Mucosa of rectum (tissue), 2 donors: ENCODE measurements at regions not wholly inside any gene's neighbourhood (a gene's known extent, or its start where the extent isn't known, plus 50 kb on each side); places are given as distances from the start of the nearest gene placed in this dataset.

ENCODE experiments used
- H3K27ac ChIP-seq, 2 donors: one replicate each; pipeline ENCODE4 v1.7.0; 2013; ENCODE audit warnings: inconsistent platforms in 2 of 2, low read depth in 2 of 2, low read length in 2 of 2
- H3K27me3 ChIP-seq, 2 donors: one replicate each; pipeline ENCODE4 v1.7.0; 2013; ENCODE audit warnings: low read length in 2 of 2; ENCODE audit not compliant: control insufficient read depth in 2 of 2, insufficient read depth in 2 of 2
- H3K36me3 ChIP-seq, 2 donors: one replicate each; pipeline ENCODE4 v1.7.0; 2013; ENCODE audit warnings: low read length in 2 of 2; ENCODE audit not compliant: control insufficient read depth in 2 of 2, insufficient read depth in 2 of 2
- H3K4me1 ChIP-seq, 2 donors: one replicate each; pipeline ENCODE4 v1.7.0; 2013; ENCODE audit warnings: low read length in 2 of 2, mild to moderate bottlenecking in 1 of 2; ENCODE audit not compliant: control insufficient read depth in 2 of 2, insufficient read depth in 2 of 2
- H3K4me3 ChIP-seq, 2 donors: one replicate each; pipeline ENCODE4 v1.7.0; 2013; ENCODE audit warnings: low read length in 2 of 2
- H3K9ac ChIP-seq, 2 donors: one replicate each; pipeline ENCODE4 v1.7.0; 2013; ENCODE audit warnings: low read length in 2 of 2, low read depth in 1 of 2, mild to moderate bottlenecking in 1 of 2
- H3K9me3 ChIP-seq, 2 donors: one replicate each; pipeline ENCODE4 v1.7.0; 2013; ENCODE audit warnings: low read length in 2 of 2; ENCODE audit not compliant: control insufficient read depth in 2 of 2
- donor health status: healthy.
- donor health status: Normal muscosa, but diverticular disease.

DNA sequence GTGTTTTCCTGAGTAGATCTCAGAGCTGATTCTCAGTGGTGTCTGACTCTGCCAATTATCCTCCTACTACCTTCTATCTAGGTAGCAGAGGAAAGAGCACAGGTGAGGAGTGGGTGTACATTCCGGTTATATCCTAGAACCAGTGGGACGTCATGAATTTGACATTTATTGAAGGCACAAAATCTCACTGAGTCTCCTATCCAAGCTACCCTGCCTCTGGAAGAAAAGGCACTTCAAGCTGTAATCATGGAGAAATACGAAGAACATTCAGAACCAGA, 952.2 kb downstream of the TUSC7 start:
- Histone ChIP-seq H3K27ac (no peak overlapping the region), H3K9ac (no peak overlapping the region), H3K9me3 (no peaks in the 10 kb centered on the region), H3K36me3 (no peaks in the 10 kb centered on the region), H3K4me3 (no peak overlapping the region), H3K4me1 (no peaks in the 10 kb centered on the region), H3K27me3 (no peaks in the 10 kb centered on the region)

DNA sequence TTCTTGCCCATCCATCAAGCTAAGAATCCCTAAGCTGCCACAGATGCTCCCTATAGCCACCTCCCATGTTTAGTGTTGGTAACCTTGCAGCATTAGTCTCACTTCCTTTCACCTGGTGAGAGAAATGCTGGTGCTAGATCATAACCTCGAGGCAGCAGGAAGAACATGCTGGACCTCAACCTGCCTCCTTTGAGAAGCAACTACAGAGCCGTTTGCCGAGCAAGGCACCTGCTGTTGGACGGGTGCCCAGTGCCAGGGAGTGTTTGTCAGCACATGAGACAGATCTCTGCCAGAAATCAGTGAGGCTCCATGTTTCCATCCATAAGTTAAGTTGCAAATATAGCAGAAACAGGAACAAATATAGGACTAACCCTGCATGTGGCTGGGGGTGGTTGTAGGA, 955.7 kb downstream of the TUSC7 start:
- Histone ChIP-seq H3K9ac (no peak overlapping the region), H3K4me1 (no peaks in the 10 kb centered on the region), H3K36me3 (no peaks in the 10 kb centered on the region), H3K9me3 (no peaks in the 10 kb centered on the region), H3K27me3 (no peaks in the 10 kb centered on the region), H3K4me3 (no peak overlapping the region), H3K27ac (no peak overlapping the region)

DNA sequence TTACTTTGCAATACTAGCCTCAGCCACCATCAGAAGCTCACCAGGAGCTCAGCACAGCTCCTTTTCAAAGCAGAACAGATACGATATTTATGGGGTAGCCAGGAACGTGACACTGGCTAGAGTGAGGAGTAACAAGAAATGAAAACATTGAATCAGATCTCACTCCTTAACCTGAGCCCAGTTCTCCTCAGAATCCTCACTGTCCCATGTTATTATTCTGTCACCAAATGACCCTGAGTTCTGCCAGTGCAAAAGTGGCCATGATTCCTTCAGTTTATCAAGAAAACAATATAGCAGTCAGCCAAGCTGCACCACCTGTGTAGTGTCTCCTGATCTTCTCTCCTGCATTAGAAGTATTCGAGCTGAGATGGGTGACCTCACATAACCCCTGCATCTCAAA, 956.7 kb downstream of the TUSC7 start:
- H3K27me3 ChIP-seq = no peaks in the 10 kb centered on the region
- H3K4me3 ChIP-seq = no peak overlapping the region
- H3K9ac ChIP-seq = no peak overlapping the region
- H3K9me3 ChIP-seq = no peaks in the 10 kb centered on the region
- H3K4me1 ChIP-seq = no peaks in the 10 kb centered on the region
- H3K27ac ChIP-seq = no peak overlapping the region
- H3K36me3 ChIP-seq = no peaks in the 10 kb centered on the region

DNA sequence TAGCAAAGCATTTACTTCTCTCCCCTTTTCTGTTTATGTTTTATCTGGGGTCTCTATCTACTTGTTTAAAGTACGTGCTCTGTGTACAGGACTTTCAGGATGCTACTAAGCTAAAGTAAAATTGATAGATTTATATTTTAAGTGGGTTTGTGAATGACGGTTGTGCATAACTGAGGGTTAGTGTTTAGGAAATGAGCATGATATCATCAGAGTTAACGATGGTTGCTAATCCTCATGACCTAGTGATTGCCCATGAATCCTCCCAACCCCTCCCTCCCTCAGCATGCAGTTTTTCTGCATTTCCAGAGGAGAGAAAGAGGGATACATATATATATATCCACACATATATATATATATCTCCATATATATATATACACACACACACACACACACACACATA, 957.2 kb downstream of the TUSC7 start:
- H3K9me3 ChIP-seq = no peaks in the 10 kb centered on the region
- no peak overlapping the region for H3K4me3 ChIP-seq
- H3K27me3 ChIP-seq = no peaks in the 10 kb centered on the region
- H3K9ac ChIP-seq = no peak overlapping the region
- H3K36me3 ChIP-seq = no peaks in the 10 kb centered on the region
- H3K4me1 ChIP-seq = no peaks in the 10 kb centered on the region
- H3K27ac ChIP-seq = no peak overlapping the region

DNA sequence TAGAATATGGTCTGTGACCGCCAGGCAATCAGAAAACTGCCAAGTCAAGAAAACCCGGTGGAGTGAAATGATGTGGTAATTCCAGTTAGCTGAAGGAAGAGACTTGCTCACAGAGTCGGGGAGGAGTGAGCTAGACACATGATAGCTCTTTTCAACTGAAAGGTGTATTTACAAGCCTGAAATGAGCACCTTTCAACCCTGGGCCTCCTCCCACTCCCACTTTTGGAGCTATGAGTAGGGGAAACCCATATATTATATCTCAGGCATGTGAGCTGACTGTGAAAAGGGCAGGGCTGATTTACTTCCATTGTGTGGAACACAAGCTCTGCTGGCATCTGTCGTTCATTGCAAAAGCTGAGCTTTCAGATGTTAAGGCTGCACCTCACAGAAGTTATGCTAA, 960.2 kb downstream of the TUSC7 start:
- H3K27me3 ChIP-seq = no peaks in the 10 kb centered on the region
- no peak overlapping the region for H3K27ac ChIP-seq
- H3K36me3 ChIP-seq = no peaks in the 10 kb centered on the region
- H3K4me3 ChIP-seq = no peak overlapping the region
- H3K9ac ChIP-seq = no peak overlapping the region
- no peaks in the 10 kb centered on the region for H3K4me1 ChIP-seq
- H3K9me3 ChIP-seq = no peaks in the 10 kb centered on the region

DNA sequence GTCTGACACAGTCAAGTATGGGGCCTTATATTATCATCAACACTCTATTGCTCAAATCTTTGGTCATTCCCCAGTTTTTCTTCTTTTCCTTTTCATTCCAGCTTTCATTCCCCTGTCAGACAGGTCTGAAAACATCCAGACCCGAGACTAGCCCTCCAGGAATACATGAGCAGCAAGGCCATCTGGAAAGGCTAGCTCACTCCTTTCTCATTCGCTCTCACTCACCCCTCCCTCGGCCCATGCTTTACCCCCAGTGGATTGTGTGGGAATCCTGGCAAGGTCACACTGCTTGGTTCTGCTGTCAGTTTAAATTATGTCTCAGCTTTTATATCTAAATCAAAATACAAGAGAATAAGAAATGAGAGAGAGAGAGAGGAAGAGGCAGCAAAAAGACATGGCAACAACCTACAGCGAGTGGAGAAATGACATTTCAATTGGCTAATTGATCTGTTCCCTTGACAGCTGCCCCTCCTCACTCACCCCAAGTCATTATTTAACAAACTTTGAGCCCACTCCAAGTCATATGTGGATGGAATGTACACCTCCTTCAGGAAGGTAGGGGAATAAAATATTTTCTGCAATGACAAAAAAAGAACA, 962.2 kb downstream of the TUSC7 start:
- no peak overlapping the region for H3K4me3 ChIP-seq
- no peak overlapping the region for H3K9ac ChIP-seq
- H3K36me3 ChIP-seq = no peaks in the 10 kb centered on the region
- H3K27me3 ChIP-seq = no peaks in the 10 kb centered on the region
- H3K9me3 ChIP-seq = no peaks in the 10 kb centered on the region
- H3K4me1 ChIP-seq = no peaks in the 10 kb centered on the region
- H3K27ac ChIP-seq = no peak overlapping the region

DNA sequence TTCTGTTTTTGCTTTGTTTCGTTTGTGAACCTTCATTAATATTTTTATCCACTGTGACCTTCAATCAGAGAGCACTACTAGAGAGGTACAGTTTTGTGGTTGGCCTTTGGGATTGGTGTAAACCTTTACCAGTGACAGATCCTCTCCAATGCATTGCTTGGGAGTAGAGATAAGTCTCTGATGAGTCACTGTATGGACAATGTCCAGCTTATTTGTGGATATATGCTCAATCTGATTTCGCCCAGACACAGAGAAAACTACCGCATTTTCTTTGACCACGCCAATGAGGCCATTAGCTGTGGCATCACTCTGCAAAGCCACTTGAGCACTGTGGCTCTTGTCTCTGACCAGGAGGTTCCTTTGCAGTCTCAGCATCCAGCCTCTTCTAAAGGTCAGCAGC, 964.7 kb downstream of the TUSC7 start:
- Histone ChIP-seq H3K4me3 (no peak overlapping the region), H3K9ac (no peak overlapping the region), H3K4me1 (no peaks in the 10 kb centered on the region), H3K27ac (no peak overlapping the region), H3K27me3 (no peaks in the 10 kb centered on the region), H3K9me3 (no peaks in the 10 kb centered on the region), H3K36me3 (no peaks in the 10 kb centered on the region)

DNA sequence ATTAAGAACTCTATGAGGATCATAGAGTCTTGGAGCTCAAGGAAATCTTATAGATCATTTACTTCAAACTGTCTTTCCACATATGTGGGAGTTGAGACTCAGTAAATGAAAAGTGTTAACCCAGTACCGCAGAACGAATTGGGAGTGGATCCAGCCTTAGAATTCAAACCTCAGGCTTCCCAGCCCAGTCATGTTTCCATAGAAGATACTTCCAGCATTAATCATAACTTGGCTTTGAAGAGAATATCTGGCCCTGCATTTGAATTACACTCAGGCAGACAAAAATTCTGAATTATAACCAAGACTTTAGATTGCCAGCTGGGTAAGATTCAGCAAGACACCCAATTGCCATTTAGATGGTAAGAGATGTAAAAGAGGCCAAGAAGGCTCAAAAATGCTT, 972.0 kb downstream of the TUSC7 start:
- Histone ChIP-seq H3K9me3 (no peaks in the 10 kb centered on the region), H3K4me3 (no peak overlapping the region), H3K27me3 (no peaks in the 10 kb centered on the region), H3K9ac (no peak overlapping the region), H3K36me3 (no peaks in the 10 kb centered on the region), H3K4me1 (no peaks in the 10 kb centered on the region), H3K27ac (no peak overlapping the region)

DNA sequence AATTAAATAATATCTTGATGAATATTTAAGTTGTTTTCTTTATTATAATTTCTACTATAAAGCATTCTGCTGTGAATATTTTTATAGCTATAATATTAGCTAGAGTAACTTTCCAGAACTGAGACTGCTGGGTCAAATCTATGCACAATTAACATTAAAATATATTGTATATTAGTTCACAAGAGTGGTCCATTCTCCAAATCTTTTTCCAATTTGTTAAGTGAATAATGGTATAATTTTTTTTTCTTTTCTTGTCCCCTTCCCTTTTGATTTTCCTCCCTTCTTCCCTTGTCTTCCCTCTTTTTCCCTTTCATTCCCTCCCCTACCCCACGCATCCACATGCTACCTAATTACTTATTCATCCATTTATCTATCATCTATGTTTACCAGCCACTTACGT, 977.5 kb downstream of the TUSC7 start:
- H3K4me1 ChIP-seq = no peaks in the 10 kb centered on the region
- H3K9ac ChIP-seq = no peak overlapping the region
- no peaks in the 10 kb centered on the region for H3K36me3 ChIP-seq
- no peak overlapping the region for H3K4me3 ChIP-seq
- no peaks in the 10 kb centered on the region for H3K27me3 ChIP-seq
- no peaks in the 10 kb centered on the region for H3K9me3 ChIP-seq
- H3K27ac ChIP-seq = no peak overlapping the region

DNA sequence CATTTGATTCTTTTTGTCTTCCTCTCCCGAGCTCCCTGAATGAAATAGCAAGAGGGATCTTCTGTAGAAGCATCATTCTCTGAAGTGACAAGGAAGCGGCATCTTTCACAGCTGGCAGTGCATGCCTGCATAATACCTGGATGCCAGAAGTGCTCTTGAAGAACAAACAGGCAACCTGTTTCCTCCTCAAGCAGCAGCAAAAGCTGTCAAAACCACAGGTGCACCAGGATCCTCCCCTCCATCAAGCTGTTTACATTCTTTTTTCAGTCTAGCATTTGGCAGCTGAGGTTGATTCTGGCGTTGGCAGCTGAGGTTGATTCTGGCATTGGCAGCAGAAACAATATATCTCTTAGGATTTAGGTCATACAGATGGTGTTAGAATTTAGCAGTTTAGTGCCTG, 979.0 kb downstream of the TUSC7 start:
- Histone ChIP-seq H3K4me3 (no peak overlapping the region), H3K27ac (no peak overlapping the region), H3K27me3 (no peaks in the 10 kb centered on the region), H3K9me3 (no peaks in the 10 kb centered on the region), H3K4me1 (no peaks in the 10 kb centered on the region), H3K36me3 (no peaks in the 10 kb centered on the region), H3K9ac (no peak overlapping the region)

DNA sequence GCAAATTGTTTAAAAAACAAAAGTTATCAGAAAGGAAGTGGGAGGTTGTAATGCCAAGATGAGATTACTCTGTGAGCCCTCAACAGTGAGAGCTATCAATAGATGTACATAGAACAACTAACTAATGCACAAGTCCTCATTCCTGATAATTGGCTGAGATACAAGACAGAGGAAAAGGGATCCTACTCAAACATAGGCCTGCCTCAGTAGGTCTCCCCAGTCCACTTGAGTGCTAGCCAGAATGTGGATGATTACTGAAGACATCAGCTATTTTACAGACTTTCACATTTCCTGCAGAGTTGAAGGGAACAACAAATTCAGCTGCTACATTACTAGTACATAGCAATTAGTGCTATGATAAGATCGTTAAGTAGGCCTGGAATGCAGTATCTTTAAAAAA, 981.9 kb downstream of the TUSC7 start:
- Histone ChIP-seq H3K27ac (no peak overlapping the region), H3K36me3 (no peaks in the 10 kb centered on the region), H3K4me1 (no peaks in the 10 kb centered on the region), H3K4me3 (no peak overlapping the region), H3K9me3 (no peaks in the 10 kb centered on the region), H3K27me3 (no peaks in the 10 kb centered on the region), H3K9ac (no peak overlapping the region)
